ENCODE measurements at regions not wholly inside any gene's neighbourhood (a gene's known extent, or its start where the extent isn't known, plus 50 kb on each side); places are given as distances from the start of the nearest gene placed in this dataset.

DNA sequence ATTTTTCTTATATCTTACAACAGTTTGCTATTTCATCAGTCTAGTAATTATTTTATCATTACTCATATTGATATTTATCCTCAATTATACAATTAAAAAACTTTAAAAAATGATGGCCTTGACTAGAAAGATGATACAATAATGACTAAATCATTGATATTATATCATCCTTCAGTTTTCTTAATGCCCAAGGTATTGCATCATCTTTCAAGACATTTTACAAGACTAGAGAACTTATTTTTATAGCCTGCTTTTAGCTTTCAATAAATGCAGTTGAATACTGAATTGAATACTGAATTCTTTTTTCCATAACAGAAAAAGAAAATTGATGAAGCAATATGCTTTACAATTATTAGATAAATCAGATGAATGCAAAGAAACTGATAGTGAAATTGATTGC, 886.5 kb upstream of the LRRC4C start:
- TF ChIP-seq CTCF (IDR thresholded peaks at IDR 0.05) (no peak), POLR2A (IDR thresholded peaks at IDR 0.05) (no peak)

Data from uterus (tissue), 2 donors.